KMS-11 (cell line): ENCODE measurements at regions not wholly inside any gene's neighbourhood (a gene's known extent, or its start where the extent isn't known, plus 50 kb on each side); places are given as distances from the start of the nearest gene placed in this dataset.

Experiments used
- H2AFZ ChIP-seq: fragments of 200-600 bp; sonication (generic); 2 replicates; pipeline ENCODE4 v1.6.1; 2016; ENCODE audit warnings: antibody characterized with exemption, mixed run types, low read depth
- H3K27ac ChIP-seq: fragments of 200-600 bp; sonication (generic); 2 replicates; pipeline ENCODE4 v1.6.1; 2016; ENCODE audit warnings: mild to moderate bottlenecking, mixed run types
- H3K27me3 ChIP-seq: fragments of 200-600 bp; sonication (generic); 2 replicates; pipeline ENCODE4 v1.6.1; 2017; ENCODE audit warnings: mild to moderate bottlenecking, low read depth, mixed run types, moderate library complexity; ENCODE audit not compliant: insufficient read depth
- H3K36me3 ChIP-seq: fragments of 200-600 bp; sonication (generic); 2 replicates; pipeline ENCODE4 v1.6.1; 2017; ENCODE audit warnings: mild to moderate bottlenecking, mixed run types; ENCODE audit not compliant: insufficient read depth
- H3K4me1 ChIP-seq: fragments of 200-600 bp; sonication (generic); 2 replicates; pipeline ENCODE4 v1.6.1; 2016; ENCODE audit warnings: mild to moderate bottlenecking, low read depth, mixed run types; ENCODE audit not compliant: poor library complexity, severe bottlenecking
- H3K4me2 ChIP-seq: fragments of 200-600 bp; sonication (generic); 2 replicates; pipeline ENCODE4 v1.7.0; 2016; ENCODE audit warnings: mild to moderate bottlenecking, mixed run types
- H3K4me3 ChIP-seq: fragments of 200-600 bp; sonication (generic); IDR thresholded peaks from 2 replicates; pipeline ENCODE4 v1.6.1; 2017; ENCODE audit warnings: low read depth, low read length, mixed read lengths; ENCODE audit not compliant: insufficient read depth
- H3K79me2 ChIP-seq: fragments of 200-600 bp; sonication (generic); 2 replicates; pipeline ENCODE4 v1.6.1; 2016; ENCODE audit warnings: low read depth, mixed run types; ENCODE audit not compliant: insufficient read depth
- H3K9ac ChIP-seq: fragments of 200-600 bp; sonication (generic); 2 replicates; pipeline ENCODE4 v1.6.1; 2016; ENCODE audit warnings: mild to moderate bottlenecking, mixed run types
- H4K20me1 ChIP-seq: fragments of 200-600 bp; sonication (generic); 2 replicates; pipeline ENCODE4 v1.6.1; 2016; ENCODE audit warnings: mild to moderate bottlenecking, mixed run types; ENCODE audit not compliant: insufficient read depth
- CTCF ChIP-seq: fragments of 200-600 bp; sonication (generic); conservative IDR thresholded peaks from 2 replicates; pipeline ENCODE4 v1.6.1; 2017; ENCODE audit warnings: low read depth, mild to moderate bottlenecking, antibody characterized with exemption, low read length, moderate library complexity, mixed read lengths

GRCh38 chr2:183723278-183723677 is 599.0 kb downstream of the NUP35 start:
- Histone ChIP-seq H3K79me2 (no peaks in the 10 kb centered on the region), H3K36me3 (no peaks in the 10 kb centered on the region), H3K9ac (no peak overlapping the region), H3K27me3 (no peaks in the 10 kb centered on the region), H3K4me1 (no peaks in the 10 kb centered on the region), H3K27ac (no peak overlapping the region), H3K4me3 (no peak overlapping the region), H2AFZ (no peak overlapping the region), H4K20me1 (no peaks in the 10 kb centered on the region), H3K4me2 (no peak overlapping the region)
- no peak for TF ChIP-seq CTCF

GRCh38 chr2:183729380-183729779 is 605.1 kb downstream of the NUP35 start:
- H3K27ac ChIP-seq: no peak overlapping the region
- H2AFZ ChIP-seq: no peak overlapping the region
- H4K20me1 ChIP-seq: no peaks in the 10 kb centered on the region
- H3K9ac ChIP-seq: no peak overlapping the region
- no peak for TF ChIP-seq CTCF
- no peaks in the 10 kb centered on the region for H3K27me3 ChIP-seq
- H3K79me2 ChIP-seq: no peaks in the 10 kb centered on the region
- no peaks in the 10 kb centered on the region for H3K4me1 ChIP-seq
- no peak overlapping the region for H3K4me2 ChIP-seq
- no peaks in the 10 kb centered on the region for H3K36me3 ChIP-seq
- H3K4me3 ChIP-seq: no peak overlapping the region

GRCh38 chr2:183740241-183740640 is 616.0 kb downstream of the NUP35 start:
- Histone ChIP-seq H3K27ac (no peak overlapping the region), H3K36me3 (no peaks in the 10 kb centered on the region), H3K9ac (no peak overlapping the region), H3K4me2 (no peak overlapping the region), H3K79me2 (no peaks in the 10 kb centered on the region), H3K27me3 (no peaks in the 10 kb centered on the region), H3K4me1 (no peaks in the 10 kb centered on the region), H3K4me3 (no peak overlapping the region), H2AFZ (no peak overlapping the region), H4K20me1 (no peaks in the 10 kb centered on the region)
- TF ChIP-seq CTCF: no peak

- no peak overlapping the region for H3K4me3 ChIP-seq
- H3K4me2 ChIP-seq: no peak overlapping the region
- no peak overlapping the region for H2AFZ ChIP-seq
- no peak overlapping the region for H3K9ac ChIP-seq
- no peaks in the 10 kb centered on the region for H3K36me3 ChIP-seq
- H3K27ac ChIP-seq: no peak overlapping the region
- H3K27me3 ChIP-seq: no peaks in the 10 kb centered on the region
- no peaks in the 10 kb centered on the region for H4K20me1 ChIP-seq
- no peak for TF ChIP-seq CTCF
- no peaks in the 10 kb centered on the region for H3K79me2 ChIP-seq
- no peaks in the 10 kb centered on the region for H3K4me1 ChIP-seq
Measured at GRCh38 chr2:183752571-183752970, 628.3 kb downstream of the NUP35 start.

- Histone ChIP-seq H3K79me2 (no peaks in the 10 kb centered on the region), H3K36me3 (no peaks in the 10 kb centered on the region), H4K20me1 (no peaks in the 10 kb centered on the region), H3K4me1 (no peaks in the 10 kb centered on the region), H3K9ac (no peak overlapping the region), H3K27me3 (no peaks in the 10 kb centered on the region), H3K27ac (no peak overlapping the region), H2AFZ (no peak overlapping the region), H3K4me2 (no peak overlapping the region), H3K4me3 (no peak overlapping the region)
- TF ChIP-seq CTCF: no peak
Measured at GRCh38 chr2:183759033-183759432, 634.8 kb downstream of the NUP35 start.
